ENCODE measurements at regions not wholly inside any gene's neighbourhood (a gene's known extent, or its start where the extent isn't known, plus 50 kb on each side); places are given as distances from the start of the nearest gene placed in this dataset.
"Not testable (repeated sequence)": the region's sequence is repeated elsewhere in the genome, so short reads cannot be mapped to it uniquely, and the experiment has no call there.

GRCh38 chr15:95024351-95024750 lies 793.0 kb downstream of the MCTP2 start:
- DNase-seq, result peak; percentile 5

DNA sequence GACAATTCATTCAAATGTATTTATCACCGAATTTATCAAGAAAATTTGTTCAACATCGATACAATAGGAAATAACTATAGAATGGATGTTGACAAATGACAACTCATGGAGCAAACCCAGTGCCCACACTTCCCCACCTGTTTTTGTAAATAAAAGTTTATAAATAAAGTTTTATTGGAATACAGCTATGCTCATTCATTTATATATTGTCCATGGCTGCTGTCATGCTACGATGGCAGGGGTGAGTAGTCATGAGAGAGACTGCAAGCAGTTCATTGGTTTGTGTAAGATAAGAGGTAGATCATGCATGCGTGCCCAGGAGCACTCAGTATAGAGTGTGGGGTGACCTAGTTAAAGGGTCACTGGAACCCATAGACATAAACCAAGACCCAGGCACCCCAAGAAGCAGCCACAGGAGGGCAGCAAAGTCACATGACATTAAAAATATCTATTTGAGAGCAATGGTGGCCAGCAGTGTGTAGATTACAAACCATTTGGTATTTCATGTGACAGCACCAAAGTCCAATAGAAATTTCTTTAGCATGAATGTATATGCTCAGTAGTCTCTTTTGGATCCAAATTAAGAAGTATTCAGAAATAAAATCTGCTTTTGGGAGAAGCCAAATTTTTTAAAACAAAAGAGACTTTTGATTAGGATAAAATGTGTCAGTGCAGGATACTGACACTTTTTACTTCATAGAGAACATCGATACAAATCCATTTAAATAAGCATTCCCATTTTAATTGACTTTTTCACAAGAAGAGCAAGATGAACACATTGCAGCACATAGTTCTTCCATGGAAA lies 794.8 kb downstream of the MCTP2 start:
- DNase-seq, result peak; percentile 12

DNA sequence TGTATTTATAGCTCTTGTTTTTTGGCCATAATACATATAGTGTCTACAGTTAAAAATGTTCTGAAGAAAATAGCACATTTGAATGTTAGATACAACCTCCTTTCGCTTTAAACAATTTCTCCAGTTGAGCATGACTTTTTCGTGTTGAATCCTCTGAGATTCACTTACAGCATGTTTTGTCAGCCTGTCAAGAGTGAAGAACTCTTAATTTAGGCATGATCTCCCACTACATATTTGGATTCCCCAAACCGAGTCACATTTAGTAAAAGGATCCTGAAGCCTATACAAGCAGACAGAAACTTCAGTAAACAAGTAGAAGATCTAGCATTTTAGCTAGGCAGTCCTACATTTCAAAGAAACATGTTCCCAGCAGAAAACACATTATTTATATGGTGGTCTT lies 796.6 kb downstream of the MCTP2 start:
- DNase-seq, result no peak

DNA sequence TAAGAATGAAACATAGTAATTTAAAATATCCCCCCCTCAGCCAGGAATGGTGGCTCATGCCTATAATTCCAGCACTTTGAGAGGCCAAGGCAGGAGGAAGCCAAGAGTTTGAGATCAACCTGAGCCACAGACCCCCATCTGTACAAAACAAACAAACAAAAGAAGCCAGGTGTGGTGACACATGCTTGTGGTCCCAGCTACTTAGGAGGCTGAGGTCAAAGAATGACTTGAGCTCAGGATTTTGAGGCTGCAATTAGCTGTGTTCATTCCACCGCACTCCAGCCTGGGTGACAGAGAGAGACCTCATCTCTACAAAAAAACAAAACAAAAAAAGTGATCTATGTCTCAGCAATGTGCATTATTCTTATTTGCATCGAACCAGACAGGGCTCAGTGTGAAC lies 800.8 kb downstream of the MCTP2 start:
- no peak for DNase-seq

- no peak for DNase-seq
Observed at GRCh38 chr15:95035106-95035505, 803.7 kb downstream of the MCTP2 start.

DNA sequence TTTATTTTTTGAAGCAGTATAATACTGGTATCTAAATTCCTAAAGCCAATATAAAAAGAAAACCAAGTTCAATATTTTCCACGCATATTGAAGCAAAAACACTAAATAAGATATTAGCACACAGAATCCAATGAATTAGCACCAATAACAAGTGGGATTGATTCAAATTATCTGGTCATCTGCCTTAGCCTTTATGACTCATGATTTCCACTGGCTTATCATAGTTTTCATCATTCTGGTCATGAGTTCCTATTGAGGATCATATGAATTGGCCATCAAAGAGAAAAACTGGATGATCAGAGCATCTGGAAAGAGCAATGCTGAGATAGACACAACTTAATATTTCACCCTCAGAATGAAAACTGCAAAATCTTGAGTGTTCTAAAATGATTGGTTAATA lies 809.9 kb downstream of the MCTP2 start:
- DNase-seq, result no peak

DNA sequence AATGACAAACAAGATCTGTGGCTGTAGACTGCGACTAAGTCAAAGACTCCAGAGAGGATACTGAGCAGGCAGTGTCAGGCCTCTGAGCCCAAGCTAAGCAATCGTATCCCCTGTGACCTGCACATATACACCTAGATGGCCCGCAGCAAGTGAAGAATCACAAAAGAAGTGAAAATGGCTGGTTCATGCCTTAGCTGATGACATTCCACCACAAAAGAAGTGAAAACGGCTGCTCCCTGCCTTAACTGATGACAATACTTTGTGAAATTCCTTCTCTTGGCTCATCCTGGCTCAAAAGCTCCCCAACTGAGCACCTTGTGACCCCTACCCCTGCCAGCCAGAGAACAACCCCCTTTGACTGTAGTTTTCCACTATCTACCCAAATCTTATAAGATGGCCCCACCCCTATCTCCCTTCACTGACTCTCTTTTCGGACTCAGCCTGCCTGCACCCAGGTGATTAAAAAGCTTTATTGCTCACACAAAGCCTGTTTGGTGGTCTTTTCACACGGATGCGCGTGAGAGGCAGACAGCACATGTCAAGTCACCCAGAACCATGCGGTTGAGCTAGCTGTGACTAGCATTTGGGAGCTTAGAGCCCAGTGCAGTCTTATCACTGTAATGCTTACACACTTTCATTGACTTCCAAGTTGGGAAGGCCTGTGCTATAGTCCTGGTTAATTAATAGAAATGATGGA lies 812.0 kb downstream of the MCTP2 start:
- DNase-seq, result not testable (repeated sequence)

DNA sequence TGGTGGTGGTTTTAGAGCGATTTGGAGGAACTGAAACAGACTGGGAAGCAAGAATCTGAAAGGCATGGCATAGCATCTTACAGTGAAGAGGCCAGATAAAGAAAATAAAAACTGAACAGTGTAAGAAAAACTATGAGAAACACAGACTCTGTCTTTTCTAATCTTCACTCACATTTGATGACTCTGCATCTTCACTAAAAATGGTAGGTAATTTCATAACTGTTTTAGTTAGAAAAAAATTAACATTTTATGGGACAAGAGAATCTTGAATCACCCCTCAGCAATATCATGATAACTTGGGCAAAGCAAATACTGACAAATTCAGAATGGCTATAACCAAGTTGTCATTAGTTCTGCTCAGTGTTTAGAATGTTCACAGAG lies 812.6 kb downstream of the MCTP2 start:
- no peak for DNase-seq

GRCh38 chr15:95044745-95045417 lies 813.5 kb downstream of the MCTP2 start:
- no peak for DNase-seq

- no peak for DNase-seq
Observed at GRCh38 chr15:95051861-95052260, 820.5 kb downstream of the MCTP2 start.

DNA sequence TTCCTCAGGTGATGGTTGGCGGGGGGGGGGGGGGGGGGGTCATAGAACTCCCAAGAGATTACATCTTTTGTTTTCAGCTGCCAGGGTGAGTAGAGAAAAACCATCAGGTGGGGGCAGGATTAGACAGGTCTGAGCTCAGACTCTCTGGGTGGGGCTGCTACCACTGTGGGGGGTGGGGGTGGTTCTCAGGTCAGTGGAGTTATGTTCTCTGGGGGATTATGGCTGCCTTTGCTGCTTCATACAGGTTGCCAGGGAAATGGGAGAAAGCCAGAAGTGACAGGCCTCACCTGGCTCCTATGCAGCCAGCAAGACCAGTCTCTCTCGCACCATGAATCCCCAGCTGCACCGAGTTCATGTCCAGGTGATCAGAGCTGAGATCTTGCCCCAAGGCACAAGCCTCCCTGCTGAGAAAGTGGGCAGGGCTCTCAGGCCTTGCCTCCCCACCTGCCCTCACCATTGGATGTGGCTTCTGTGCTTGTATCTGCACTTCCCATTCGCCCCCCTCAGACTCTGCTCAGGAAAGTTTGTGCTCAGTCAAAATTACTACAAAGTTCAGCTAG lies 828.1 kb downstream of the MCTP2 start:
- no peak for DNase-seq

DNA sequence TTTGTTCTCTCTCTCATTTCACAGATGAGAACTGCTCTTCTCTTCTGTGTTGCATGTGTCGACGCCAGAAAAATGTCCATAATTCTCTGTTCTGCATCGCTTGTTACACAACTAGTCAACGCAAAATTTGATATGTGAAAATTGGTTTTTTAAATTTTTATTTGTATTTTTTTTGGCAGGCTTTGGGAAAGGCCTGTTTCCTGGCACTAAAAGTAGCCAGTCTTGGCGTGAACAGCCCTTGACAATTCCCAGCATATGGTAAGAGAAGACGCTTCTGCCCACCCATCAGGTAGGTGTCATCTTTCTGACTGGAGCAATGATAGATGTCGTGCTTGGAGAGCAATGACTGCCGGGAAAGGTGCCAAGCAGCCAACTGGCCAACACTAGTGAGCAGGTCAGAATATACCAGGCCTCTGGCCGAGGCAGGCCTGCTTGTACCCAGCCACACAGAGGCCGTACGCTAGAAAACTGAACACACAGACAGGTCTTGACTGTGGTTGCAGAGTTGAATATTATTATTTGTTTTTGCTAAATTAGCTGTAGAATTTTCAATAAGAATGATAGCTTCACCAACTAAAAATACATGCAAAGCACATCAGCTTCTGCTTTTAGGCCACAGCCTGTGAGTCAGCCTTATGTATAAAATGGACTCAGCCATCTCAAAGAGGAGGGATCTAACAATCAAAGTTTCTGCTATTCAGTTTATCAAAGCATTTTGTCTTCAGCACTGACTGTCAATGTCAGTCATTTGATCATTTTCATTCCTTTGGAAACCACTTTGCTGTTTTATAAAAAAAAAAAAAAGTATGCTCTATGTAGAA lies 837.5 kb downstream of the MCTP2 start:
- DNase-seq, result no peak

GRCh38 chr15:95075792-95076677 lies 844.7 kb downstream of the MCTP2 start:
- DNase-seq, result no peak

- no peak for DNase-seq
Observed at GRCh38 chr15:95076678-95076990, 845.3 kb downstream of the MCTP2 start.

- no peak for DNase-seq
Observed at GRCh38 chr15:95078003-95078402, 846.6 kb downstream of the MCTP2 start.

GRCh38 chr15:95080228-95080627 lies 848.9 kb downstream of the MCTP2 start:
- not testable (repeated sequence) for DNase-seq

GRCh38 chr15:95085056-95085455 lies 853.7 kb downstream of the MCTP2 start:
- DNase-seq, result no peak

GRCh38 chr15:95086531-95087252 lies 855.3 kb downstream of the MCTP2 start:
- no peak for DNase-seq

- DNase-seq, result no peak
Observed at GRCh38 chr15:95087253-95087609, 855.9 kb downstream of the MCTP2 start.

- no peak for DNase-seq
Observed at GRCh38 chr15:95091444-95091843, 860.1 kb downstream of the MCTP2 start.

- DNase-seq, result no peak
Observed at GRCh38 chr15:95095250-95095649, 863.9 kb downstream of the MCTP2 start.

Data from amniotic stem cell (primary cell).